Loucy (cell line): ENCODE measurements at regions not wholly inside any gene's neighbourhood (a gene's known extent, or its start where the extent isn't known, plus 50 kb on each side); places are given as distances from the start of the nearest gene placed in this dataset.

Source experiments
- H2AFZ ChIP-seq: fragments of 200-600 bp; sonication (generic); 2 replicates; pipeline ENCODE4 v1.6.0; 2016; ENCODE audit warnings: antibody characterized with exemption, mild to moderate bottlenecking, low read length, moderate library complexity
- H3F3A ChIP-seq: fragments of 200-600 bp; 2 replicates; pipeline ENCODE4 v1.6.0; 2016; ENCODE audit warnings: antibody characterized with exemption, low read depth, mild to moderate bottlenecking
- H3K27me3 ChIP-seq: fragments of 200-600 bp; sonication (generic); 2 replicates; pipeline ENCODE4 v1.6.1; 2014; ENCODE audit warnings: low read length, mild to moderate bottlenecking; ENCODE audit not compliant: insufficient read depth, poor library complexity, severe bottlenecking
- H3K36me3 ChIP-seq: fragments of 200-600 bp; sonication (generic); 2 replicates; pipeline ENCODE4 v1.6.1; 2016; ENCODE audit warnings: low read length; ENCODE audit not compliant: insufficient read depth
- H3K4me1 ChIP-seq: fragments of 200-600 bp; sonication (generic); 2 replicates; pipeline ENCODE4 v1.5.1; 2014; ENCODE audit warnings: low read length, mild to moderate bottlenecking; ENCODE audit not compliant: insufficient read depth, poor library complexity, severe bottlenecking
- H3K4me2 ChIP-seq: fragments of 200-600 bp; sonication (generic); 2 replicates; pipeline ENCODE4 v1.6.0; 2014; ENCODE audit warnings: antibody characterized with exemption, low read length, low read depth, mild to moderate bottlenecking; ENCODE audit not compliant: poor library complexity, severe bottlenecking
- H3K4me3 ChIP-seq: fragments of 200-600 bp; sonication (generic); 2 replicates; pipeline ENCODE4 v1.5.1; 2014; ENCODE audit warnings: low read length, mild to moderate bottlenecking, mixed read lengths; ENCODE audit not compliant: poor library complexity, severe bottlenecking
- H3K79me2 ChIP-seq: fragments of 200-600 bp; sonication (generic); 2 replicates; pipeline ENCODE4 v1.6.1; 2014; ENCODE audit warnings: low read length; ENCODE audit not compliant: insufficient read depth
- H3K9ac ChIP-seq: fragments of 200-600 bp; sonication (generic); 2 replicates; pipeline ENCODE4 v1.6.0; 2014; ENCODE audit warnings: mild to moderate bottlenecking, low read depth, low read length, moderate library complexity; ENCODE audit not compliant: poor library complexity, severe bottlenecking
- H3K9me2 ChIP-seq: fragments of 200-600 bp; sonication (generic); replicated peaks from 2 replicates; pipeline ENCODE4 v1.6.1; 2016; ENCODE audit warnings: low read depth, low read length, mixed read lengths
- H3K9me3 ChIP-seq: fragments of 200-600 bp; sonication (generic); 2 replicates; pipeline ENCODE4 v1.6.1; 2014; ENCODE audit warnings: mild to moderate bottlenecking, antibody characterized with exemption, low read length, low read depth; ENCODE audit not compliant: insufficient read depth
- H4K20me1 ChIP-seq: fragments of 200-600 bp; sonication (generic); 2 replicates; pipeline ENCODE4 v1.6.0; 2014; ENCODE audit warnings: antibody characterized with exemption, low read length, mild to moderate bottlenecking; ENCODE audit not compliant: insufficient read depth, poor library complexity, severe bottlenecking
- CTCF ChIP-seq: fragments of 200-600 bp; sonication (generic); conservative IDR thresholded peaks from 2 replicates; pipeline ENCODE4 v1.5.1; 2014; ENCODE audit warnings: mild to moderate bottlenecking, antibody characterized with exemption, low read length
- EZH2phosphoT487 ChIP-seq: fragments of 200-600 bp; IDR thresholded peaks from 2 replicates; pipeline ENCODE4 v1.6.1; 2018; ENCODE audit warnings: antibody characterized with exemption, mild to moderate bottlenecking, moderate library complexity, borderline replicate concordance

GRCh38 chr4:156672492-156673305 is 298.9 kb downstream of the PDGFC start:
- Histone ChIP-seq H3K4me1 (no peaks in the 10 kb centered on the region), H3K9ac (no peak overlapping the region), H3F3A (no peaks in the 10 kb centered on the region), H3K36me3 (no peaks in the 10 kb centered on the region), H2AFZ (no peak overlapping the region), H3K9me3 (no peaks in the 10 kb centered on the region), H3K79me2 (no peaks in the 10 kb centered on the region), H4K20me1 (no peaks in the 10 kb centered on the region), H3K4me3 (no peak overlapping the region), H3K4me2 (no peak overlapping the region), H3K27me3 (no peaks in the 10 kb centered on the region), H3K9me2 (no peaks in the 10 kb centered on the region)
- no peak for TF ChIP-seq CTCF
- TF ChIP-seq EZH2phosphoT487: no peak

- H3K4me2 ChIP-seq: no peak overlapping the region
These were observed 305.7 kb downstream of the PDGFC start for GRCh38 chr4:156665780-156666366.

GRCh38 chr4:156663663-156664062 is 307.9 kb downstream of the PDGFC start:
- Histone ChIP-seq H3K4me1 (no peaks in the 10 kb centered on the region), H3K4me2 (no peak overlapping the region), H3K36me3 (no peaks in the 10 kb centered on the region), H3K27me3 (no peaks in the 10 kb centered on the region), H4K20me1 (no peaks in the 10 kb centered on the region), H3K4me3 (no peak overlapping the region), H3K79me2 (no peaks in the 10 kb centered on the region), H3K9ac (no peak overlapping the region), H3F3A (no peaks in the 10 kb centered on the region), H3K9me3 (no peaks in the 10 kb centered on the region), H3K9me2 (no peaks in the 10 kb centered on the region), H2AFZ (no peak overlapping the region)
- no peak for TF ChIP-seq CTCF
- no peak for TF ChIP-seq EZH2phosphoT487

More at GRCh38 chr4:156665780-156666366, 305.7 kb downstream of the PDGFC start:
- Histone ChIP-seq H2AFZ (no peak overlapping the region), H3K9ac (no peak overlapping the region), H3K36me3 (no peaks in the 10 kb centered on the region), H3K4me3 (no peak overlapping the region), H3K27me3 (no peaks in the 10 kb centered on the region), H3F3A (no peaks in the 10 kb centered on the region), H3K9me2 (no peaks in the 10 kb centered on the region), H3K4me1 (no peaks in the 10 kb centered on the region), H4K20me1 (no peaks in the 10 kb centered on the region), H3K79me2 (no peaks in the 10 kb centered on the region), H3K9me3 (no peaks in the 10 kb centered on the region)
- TF ChIP-seq CTCF (no peak), EZH2phosphoT487 (no peak)
